Activated CD4-positive, alpha-beta T cell treated with anti-CD3 and anti-CD28 coated beads, Interleukin-2, amount 50 U/mL, for 48 hours (primary cell): ENCODE measurements at regions not wholly inside any gene's neighbourhood (a gene's known extent, or its start where the extent isn't known, plus 50 kb on each side); places are given as distances from the start of the nearest gene placed in this dataset.
A peak's percentile ranks its signal among the peaks of the same experiment; 100 is the strongest.

ENCODE experiments used
- DNase-seq, 2 experiments: peaks; one replicate each; pipeline ENCODE4 v3.0.0-alpha.2; 2020

- DNase-seq: no peak
Observed at GRCh38 chr3:7793786-7794185, 707.8 kb upstream of the LMCD1 start.

- no peak for DNase-seq
Observed at GRCh38 chr3:7798276-7798675, 703.3 kb upstream of the LMCD1 start.

DNA sequence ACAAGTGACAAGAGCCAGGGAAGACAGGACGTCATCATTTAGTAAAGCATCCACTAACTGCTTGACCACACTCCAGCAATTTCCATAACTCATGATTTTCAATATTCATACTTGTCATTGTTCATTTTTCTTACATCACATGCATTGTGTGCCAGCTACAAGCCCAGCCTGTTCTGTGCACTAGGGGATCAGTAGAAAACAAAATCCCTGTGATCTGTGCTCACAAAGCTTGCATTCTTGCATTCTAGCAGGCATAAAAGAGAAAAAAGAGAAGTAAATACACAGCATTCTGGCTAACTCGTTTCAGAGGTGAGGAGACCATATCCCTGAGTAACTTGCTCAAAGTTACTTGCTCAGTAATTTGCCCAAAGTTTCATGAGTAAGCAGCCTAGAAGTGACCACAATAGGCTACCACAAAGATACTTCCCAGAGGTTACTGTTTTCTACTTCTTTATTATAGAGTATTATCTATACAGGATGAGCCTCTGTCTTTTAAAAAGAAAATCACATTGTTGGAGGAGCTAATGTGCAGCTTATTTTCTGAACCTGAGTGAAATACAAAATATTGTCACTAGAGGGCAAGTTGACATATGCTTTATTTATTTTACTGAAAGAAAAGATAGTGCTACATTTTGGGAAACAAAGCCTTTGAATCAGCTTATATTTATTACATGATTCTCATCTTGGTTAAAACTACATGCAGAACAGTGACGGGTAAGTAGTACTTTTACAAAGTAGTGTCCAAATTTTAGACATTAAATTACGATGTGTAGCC lies 701.4 kb upstream of the LMCD1 start:
- no peak for DNase-seq

GRCh38 chr3:7812490-7812889 lies 689.1 kb upstream of the LMCD1 start:
- DNase-seq: no peak

DNA sequence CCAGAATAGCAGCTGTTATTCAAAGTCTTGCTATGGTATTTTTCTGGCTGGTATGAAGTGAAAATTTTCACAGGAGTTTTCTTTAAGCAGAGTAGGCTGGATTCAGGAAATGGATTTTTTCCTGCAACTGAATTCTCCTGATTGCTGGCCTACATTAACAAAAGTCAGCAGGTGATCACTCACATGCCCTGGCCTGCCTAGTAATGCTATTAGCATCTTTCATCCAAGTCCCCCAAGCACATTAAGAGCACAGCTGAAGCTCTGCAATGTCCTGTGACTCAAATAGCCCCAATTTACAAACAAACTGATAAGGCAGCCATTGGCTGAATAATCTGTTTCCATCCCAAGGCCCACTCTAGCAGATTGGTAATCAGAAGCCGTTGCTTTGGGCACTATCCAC lies 688.3 kb upstream of the LMCD1 start:
- no peak for DNase-seq

GRCh38 chr3:7817239-7817638 lies 684.4 kb upstream of the LMCD1 start:
- DNase-seq: no peak

GRCh38 chr3:7820969-7821368 lies 680.7 kb upstream of the LMCD1 start:
- no peak for DNase-seq

GRCh38 chr3:7821858-7822257 lies 679.8 kb upstream of the LMCD1 start:
- DNase-seq: no peak

GRCh38 chr3:7841451-7841850 lies 660.2 kb upstream of the LMCD1 start:
- no peak for DNase-seq

GRCh38 chr3:7843441-7843840 lies 658.2 kb upstream of the LMCD1 start:
- no peak for DNase-seq

DNA sequence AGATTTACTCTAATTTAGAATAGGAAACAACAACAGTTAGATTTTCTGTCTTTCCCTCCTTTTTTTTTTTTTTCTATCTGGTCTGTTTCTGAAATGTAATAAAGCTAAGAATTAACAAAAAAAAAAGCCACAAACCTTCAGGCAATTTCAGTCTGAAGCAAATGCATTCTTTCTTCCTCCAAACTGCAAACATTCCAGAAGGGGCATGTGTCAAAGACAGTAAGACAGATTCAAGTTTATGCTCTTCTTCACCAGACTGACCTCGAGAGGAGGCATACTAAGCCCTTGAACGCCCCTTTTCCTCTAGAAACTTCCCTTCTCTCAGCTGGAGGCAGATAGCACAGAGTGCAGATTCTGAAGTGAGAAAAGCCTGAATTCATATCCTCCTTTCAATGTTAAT lies 654.6 kb upstream of the LMCD1 start:
- DNase-seq: no peak

DNA sequence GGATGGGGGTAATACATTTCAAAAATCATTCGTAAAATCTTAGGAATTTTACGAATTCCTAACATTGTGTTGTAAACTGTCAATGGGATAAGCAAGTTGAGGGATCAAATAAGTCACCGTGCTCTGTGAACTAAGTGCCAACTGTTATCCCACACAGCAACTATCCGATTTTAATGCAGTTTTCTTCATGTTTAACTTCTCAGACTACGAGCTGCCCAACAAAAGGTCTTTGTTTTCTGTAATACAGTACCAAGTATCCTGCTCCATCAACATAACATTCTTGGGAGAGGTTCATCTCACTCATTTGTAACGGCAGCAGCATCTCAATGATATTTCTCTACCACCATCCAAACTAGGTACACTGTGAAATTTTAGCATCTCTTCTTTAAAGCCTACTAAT lies 654.1 kb upstream of the LMCD1 start:
- no peak for DNase-seq

- DNase-seq: no peak
Observed at GRCh38 chr3:7854266-7854665, 647.4 kb upstream of the LMCD1 start.

DNA sequence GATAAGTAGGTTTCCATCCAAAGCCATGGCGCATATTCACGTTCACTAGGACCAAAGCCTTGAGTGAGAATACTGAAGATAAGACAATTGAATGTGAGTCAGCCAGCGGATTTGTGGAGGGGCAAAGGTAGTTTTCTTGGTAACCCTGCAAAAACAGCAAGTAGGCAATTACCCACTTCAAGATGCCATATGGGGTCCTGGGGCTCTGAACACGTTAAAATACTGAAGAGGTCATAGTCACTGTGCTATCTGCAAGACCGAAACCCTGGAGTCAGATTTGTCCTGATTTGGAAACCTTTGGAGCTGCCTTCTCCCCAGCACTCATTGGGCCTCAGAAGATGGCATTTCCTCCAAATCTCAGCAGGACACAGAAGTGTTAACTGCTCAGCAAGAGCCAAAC lies 646.9 kb upstream of the LMCD1 start:
- no peak for DNase-seq

DNA sequence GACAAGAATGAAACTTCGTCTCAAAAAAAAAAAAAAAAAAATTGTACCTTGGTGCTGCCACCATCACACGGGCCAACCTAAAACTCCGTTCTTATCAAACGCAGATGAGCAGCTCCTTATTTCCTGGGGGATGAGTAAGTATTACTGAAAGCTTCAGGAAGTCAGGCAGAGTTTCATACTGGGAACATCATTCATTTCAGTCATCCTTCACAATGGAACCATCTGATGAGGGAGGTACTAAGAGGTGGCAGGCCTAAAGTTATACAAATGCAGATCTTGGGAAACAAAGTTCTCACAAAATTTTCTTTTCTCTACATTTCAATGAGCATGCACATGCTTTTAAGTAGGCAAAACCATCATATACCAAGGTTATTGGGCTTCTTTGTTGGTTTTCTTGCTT lies 636.0 kb upstream of the LMCD1 start:
- no peak for DNase-seq

DNA sequence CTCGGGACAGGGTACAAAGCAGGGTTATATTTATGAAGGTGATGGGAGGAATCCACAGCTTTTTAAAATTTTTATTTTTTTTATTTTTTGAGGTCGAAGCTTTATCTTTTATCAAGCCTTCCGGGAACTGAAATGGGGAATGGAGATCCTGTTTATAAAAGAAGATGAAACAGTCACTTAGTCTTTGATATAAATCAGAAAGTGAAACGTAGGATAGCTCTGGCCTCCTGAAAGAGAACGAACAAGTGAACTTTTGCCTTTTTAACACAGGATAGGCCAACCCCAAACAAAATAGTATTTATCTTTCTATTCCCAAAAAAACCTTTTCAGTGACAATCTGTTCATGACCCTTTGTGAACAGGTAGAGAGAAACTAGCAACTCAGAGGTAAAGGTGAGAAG lies 634.0 kb upstream of the LMCD1 start:
- no peak for DNase-seq

DNA sequence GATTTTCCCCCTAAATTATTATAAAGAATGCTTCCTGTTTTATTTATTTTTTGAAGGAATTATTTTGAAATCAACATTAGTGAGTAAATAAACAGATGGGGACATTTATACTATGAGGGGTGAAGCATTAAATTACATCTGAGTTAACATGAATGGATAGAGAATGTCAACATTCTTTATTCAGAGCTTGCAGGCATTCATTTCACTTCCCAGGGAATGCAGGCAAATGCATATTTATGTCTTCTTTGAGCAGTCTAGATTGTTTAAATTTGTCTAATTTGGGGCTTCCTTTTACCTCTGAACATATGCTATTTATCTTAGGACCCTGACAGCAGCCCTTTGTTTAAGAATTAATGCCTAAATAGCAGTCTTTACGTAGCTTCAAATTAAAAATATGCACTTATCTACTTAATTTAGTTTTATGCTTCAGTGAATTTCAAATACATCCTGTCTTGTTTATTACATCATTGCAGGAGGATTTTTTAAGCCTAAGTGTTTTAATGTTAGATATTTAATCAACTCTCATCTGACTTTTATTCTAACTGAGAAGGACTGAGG lies 630.5 kb upstream of the LMCD1 start:
- DNase-seq: no peak

DNA sequence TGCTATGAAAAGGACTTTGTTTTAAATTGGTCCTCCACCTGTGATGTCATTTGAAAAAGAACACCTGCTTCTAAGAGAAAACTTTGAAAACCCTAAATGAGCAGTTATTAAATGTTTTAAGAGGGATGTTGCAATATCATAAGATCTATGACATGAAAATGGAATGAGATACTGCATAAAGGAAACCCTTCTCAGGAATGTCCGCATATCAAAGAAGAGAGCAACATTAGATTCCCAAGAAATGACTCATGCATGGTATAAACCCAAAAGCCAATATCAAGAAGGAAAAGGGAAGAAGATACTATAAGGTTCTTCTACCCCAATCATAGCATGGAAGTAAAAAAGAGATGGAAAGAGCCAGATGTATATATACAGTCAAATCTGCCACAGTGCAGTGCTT lies 627.5 kb upstream of the LMCD1 start:
- no peak for DNase-seq

GRCh38 chr3:7875925-7876324 lies 625.7 kb upstream of the LMCD1 start:
- DNase-seq: no peak

DNA sequence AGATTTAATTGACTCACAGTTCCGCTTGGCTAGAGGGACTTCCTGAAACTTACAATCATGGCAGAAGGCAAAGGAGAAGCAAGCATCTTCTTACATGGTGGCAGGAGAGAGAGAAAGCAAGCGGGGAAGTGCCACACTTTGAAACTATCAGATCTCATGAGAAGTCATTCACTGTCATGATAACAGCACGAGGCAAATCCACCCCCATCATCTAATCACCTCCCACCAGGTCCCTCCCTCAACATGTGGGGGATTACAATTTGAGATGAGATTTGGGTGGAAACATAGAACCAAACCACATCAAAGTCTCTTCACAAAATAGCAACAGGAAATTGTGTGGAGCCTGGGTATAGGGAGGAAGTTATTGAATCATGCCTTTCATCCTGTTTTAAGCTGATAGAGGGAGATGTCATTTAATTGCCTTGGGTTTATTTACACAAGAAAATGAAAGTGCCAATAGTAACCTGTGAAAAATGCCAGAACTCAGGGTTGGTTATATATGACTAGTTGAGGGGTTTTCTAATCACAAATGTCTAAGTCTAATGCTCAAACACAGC lies 624.8 kb upstream of the LMCD1 start:
- peak; percentile 11 to 22 for DNase-seq

DNA sequence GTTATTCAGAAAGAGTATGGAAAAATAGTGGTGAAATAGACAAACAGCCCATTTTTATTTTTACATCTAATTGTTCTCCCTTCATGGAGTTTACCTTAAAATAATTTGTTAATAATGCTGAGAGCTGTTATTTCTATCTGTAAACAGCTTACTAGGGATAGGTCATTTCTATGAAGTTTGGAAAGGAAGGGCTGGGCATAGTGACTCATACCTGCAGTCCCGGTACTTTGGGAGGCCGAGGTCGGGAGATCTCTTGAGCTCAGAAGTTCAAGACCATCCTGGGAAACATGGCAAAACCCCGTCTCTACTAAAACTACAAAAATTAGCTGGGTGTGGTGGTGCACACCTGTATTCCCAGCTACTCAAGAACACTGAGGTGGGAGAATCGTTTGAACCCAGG lies 624.3 kb upstream of the LMCD1 start:
- no peak for DNase-seq

GRCh38 chr3:7879572-7879971 lies 622.1 kb upstream of the LMCD1 start:
- DNase-seq: no peak

- DNase-seq: no peak
Observed at GRCh38 chr3:7881946-7882345, 619.7 kb upstream of the LMCD1 start.

DNA sequence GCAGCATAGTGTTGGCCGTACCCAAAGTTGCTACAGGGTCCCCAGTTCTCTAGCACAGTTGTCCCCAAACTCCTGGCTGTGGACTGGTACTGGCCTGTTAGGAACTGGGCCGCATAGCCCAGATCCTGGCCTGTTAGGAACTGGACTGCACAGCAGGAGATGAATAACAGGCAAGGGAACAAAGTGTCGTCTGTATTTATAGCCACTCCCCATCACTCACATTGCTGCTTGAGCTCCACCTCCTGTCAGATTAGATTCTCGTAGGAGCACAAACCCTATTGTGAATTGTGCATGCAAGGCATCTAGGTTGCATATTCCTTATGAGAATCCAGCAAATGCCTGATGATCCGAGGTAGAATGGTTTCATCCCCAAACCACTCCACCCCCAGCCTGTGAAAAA lies 604.0 kb upstream of the LMCD1 start:
- DNase-seq: no peak

DNA sequence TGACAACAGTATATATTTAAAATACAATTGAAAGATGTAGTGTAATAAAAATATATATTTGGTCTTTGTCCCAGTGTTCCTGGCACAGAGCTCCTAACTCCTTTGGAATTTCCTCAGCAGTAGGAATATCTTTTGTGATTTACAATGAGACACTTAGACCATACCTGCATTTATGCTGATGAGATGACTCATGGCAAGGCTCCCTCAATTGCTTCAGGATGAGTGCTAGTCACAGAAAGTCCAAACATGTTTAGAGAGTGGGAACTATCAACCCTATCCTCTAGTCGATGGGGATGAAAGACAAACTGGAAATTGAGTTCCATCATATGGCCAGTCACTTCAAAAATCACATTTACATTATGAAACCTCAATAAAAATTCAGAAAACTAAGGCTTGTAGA lies 588.3 kb upstream of the LMCD1 start:
- DNase-seq: no peak
